SK-N-SH (cell line): ENCODE measurements at regions not wholly inside any gene's neighbourhood (a gene's known extent, or its start where the extent isn't known, plus 50 kb on each side); places are given as distances from the start of the nearest gene placed in this dataset.

Source experiments
- CTCF ChIA-PET: fragments of 300-600, 350-600 bp; formaldehyde crosslinking; extraction: SDS; loops from one replicate; lab custom pipeline; 2021; lab: Yijun Ruan, JAX
- POLR2A ChIA-PET: fragments of 350-600 bp; sonication (Branson Sonifier 250); formaldehyde crosslinking; extraction: SDS; loops from one replicate; lab custom pipeline; 2020; ENCODE audit warnings: antibody characterized with exemption, inconsistent platforms; lab: Yijun Ruan, JAX
- DNase-seq: peaks from one replicate; pipeline ENCODE4 v3.0.0; 2012
- H2AFZ ChIP-seq: fragments of 200-600 bp; sonication (generic); 2 replicates; pipeline ENCODE4 v1.8.1; 2016; ENCODE audit warnings: antibody characterized with exemption, mild to moderate bottlenecking, low read depth
- H3F3A ChIP-seq: fragments of 200-600 bp; sonication (generic); replicated peaks from 2 replicates; pipeline ENCODE3; 2016; ENCODE audit warnings: antibody characterized with exemption, mild to moderate bottlenecking; ENCODE audit not compliant: insufficient read depth
- H3K27ac ChIP-seq, 2 experiments: fragments of 200-500 bp in 1 of 2; fragments of 200-600 bp in 1 of 2; sonication (Bioruptor generic) in 1 of 2; sonication (generic), shearing (Covaris generic) in 1 of 2; 2 replicates each; pipeline versions ENCODE4 v1.5.1 to v1.6.1; 2014 to 2016; ENCODE audit warnings: low read depth in 2 of 2, inconsistent platforms in 1 of 2, low read length in 1 of 2, mild to moderate bottlenecking in 1 of 2, mixed read lengths in 1 of 2
- H3K27me3 ChIP-seq: fragments of 200-600 bp; sonication (generic), shearing (Covaris generic); 2 replicates; pipeline ENCODE4 v1.6.1; 2016; ENCODE audit warnings: mixed run types; ENCODE audit not compliant: insufficient read depth
- H3K36me3 ChIP-seq, 2 experiments: fragments of 200-500 bp in 1 of 2; fragments of 200-600 bp in 1 of 2; sonication (Bioruptor generic) in 1 of 2; sonication (generic) in 1 of 2; replicated peaks in 1 of 2; 2 replicates each; pipeline versions ENCODE3 to v1.5.1; 2014 to 2016; ENCODE audit warnings: low read length in 1 of 2, mild to moderate bottlenecking in 1 of 2; ENCODE audit not compliant: insufficient read depth in 2 of 2, control insufficient read depth in 1 of 2
- H3K4me1 ChIP-seq, 2 experiments: fragments of 200-500 bp in 1 of 2; fragments of 200-600 bp in 1 of 2; sonication (Bioruptor generic) in 1 of 2; sonication (generic), shearing (Covaris generic) in 1 of 2; 2 replicates each; pipeline versions ENCODE4 v1.5.1 to v1.6.1; 2014 to 2016; ENCODE audit warnings: low read depth in 1 of 2, low read length in 1 of 2, mixed run types in 1 of 2; ENCODE audit not compliant: insufficient read depth in 2 of 2, control insufficient read depth in 1 of 2
- H3K4me2 ChIP-seq: fragments of 200-600 bp; sonication (generic), shearing (Covaris generic); 2 replicates; pipeline ENCODE4 v1.6.1; 2017; ENCODE audit warnings: mixed run types
- H3K4me3 ChIP-seq, 2 experiments: fragments of 200-500 bp in 1 of 2; fragments of 200-600 bp in 1 of 2; sonication (Bioruptor generic) in 1 of 2; sonication (generic), shearing (Covaris generic) in 1 of 2; 2 replicates each; pipeline versions ENCODE4 v1.5.1 to v1.8.1; 2014 to 2016; ENCODE audit warnings: low read depth in 2 of 2, inconsistent platforms in 1 of 2, low read length in 1 of 2, mild to moderate bottlenecking in 1 of 2, mixed read lengths in 1 of 2, moderate library complexity in 1 of 2
- H3K79me2 ChIP-seq: fragments of 200-600 bp; sonication (generic); 2 replicates; pipeline ENCODE4 v1.8.1; 2017; ENCODE audit warnings: mild to moderate bottlenecking; ENCODE audit not compliant: insufficient read depth
- H3K9ac ChIP-seq: fragments of 200-600 bp; sonication (generic); 2 replicates; pipeline ENCODE4 v1.6.1; 2017; ENCODE audit warnings: mixed run types
- H3K9me2 ChIP-seq: fragments of 200-600 bp; sonication (generic); 2 replicates; pipeline ENCODE4 v1.6.1; 2017; ENCODE audit warnings: mixed run types
- H3K9me3 ChIP-seq: fragments of 200-600 bp; sonication (generic); 2 replicates; pipeline ENCODE4 v1.6.1; 2017; ENCODE audit warnings: mixed run types, mild to moderate bottlenecking, moderate library complexity
- H4K20me1 ChIP-seq: fragments of 200-600 bp; sonication (generic); 2 replicates; pipeline ENCODE4 v1.6.1; 2017; ENCODE audit warnings: mild to moderate bottlenecking, mixed run types; ENCODE audit not compliant: insufficient read depth
- CTCF ChIP-seq: fragments of 200-600 bp; sonication (generic); IDR thresholded peaks from 2 replicates; pipeline ENCODE4 v1.6.1; 2017; ENCODE audit warnings: antibody characterized with exemption, mild to moderate bottlenecking, moderate library complexity
- ELF1 ChIP-seq: IDR thresholded peaks from 2 replicates; pipeline ENCODE4 v1.4.0; 2012
- EP300 ChIP-seq, 2 experiments: IDR thresholded peaks; 2 replicates each; pipeline versions ENCODE4 v1.4.0 to v1.6.1; 2012; ENCODE audit warnings: borderline replicate concordance in 1 of 2, low read depth in 1 of 2, low read length in 1 of 2
- EZH2phosphoT487 ChIP-seq: fragments of 200-600 bp; sonication (generic); IDR thresholded peaks from 2 replicates; pipeline ENCODE4 v1.6.1; 2017; ENCODE audit warnings: low read depth, mixed run types, mild to moderate bottlenecking, antibody characterized with exemption, moderate library complexity, borderline replicate concordance
- FOXM1 ChIP-seq: IDR thresholded peaks from 2 replicates; pipeline ENCODE4 v1.4.0; 2012; ENCODE audit warnings: low read depth, mild to moderate bottlenecking
- GATA2 ChIP-seq: sonication (generic); formaldehyde crosslinking; IDR thresholded peaks from 2 replicates; pipeline ENCODE4 v1.5.0; 2020; ENCODE audit warnings: mild to moderate bottlenecking, missing genetic modification reagents
- MAX ChIP-seq: IDR thresholded peaks from 2 replicates; pipeline ENCODE4 v1.4.0; 2012; ENCODE audit warnings: low read depth
- NFIC ChIP-seq: IDR thresholded peaks from 2 replicates; pipeline ENCODE4 v1.4.0; 2012; ENCODE audit warnings: borderline replicate concordance
- NRF1 ChIP-seq: IDR thresholded peaks from 2 replicates; pipeline ENCODE4 v1.6.1; 2012; ENCODE audit warnings: low read depth, mild to moderate bottlenecking, low read length
- RCOR1 ChIP-seq: fragments of 150-350 bp; IDR thresholded peaks from 2 replicates; pipeline ENCODE4 v1.6.1; 2017; ENCODE audit warnings: antibody characterized with exemption, low read length
- SMC3 ChIP-seq: IDR thresholded peaks from 2 replicates; pipeline ENCODE4 v1.6.1; 2012; ENCODE audit warnings: low read depth, low read length, improper control_type of control experiment
- TCF12 ChIP-seq: IDR thresholded peaks from 2 replicates; pipeline ENCODE4 v1.4.0; 2012
- USF1 ChIP-seq: IDR thresholded peaks from 2 replicates; pipeline ENCODE4 v1.4.0; 2012; ENCODE audit warnings: low read depth, borderline replicate concordance
- WGBS: methylation state at CpG from one replicate; pipeline ENCODE4 v1.1.6; 2017; ENCODE audit warnings: low lambda C conversion rate; 5-methylcytosine and 5-hydroxymethylcytosine counted together

GRCh38 chr5:168121138-168121494, 170.3 kb upstream of the WWC1 start (continued):
- TF ChIP-seq RCOR1 (no peak), FOXM1 (no peak), TCF12 (no peak), ELF1 (no peak)

- no peaks in the 10 kb centered on the region for H3K9me3 ChIP-seq
- H4K20me1 ChIP-seq: no peaks in the 10 kb centered on the region
- no peaks in the 10 kb centered on the region for H3K79me2 ChIP-seq
- H3F3A ChIP-seq: no peaks in the 10 kb centered on the region
- H3K9ac ChIP-seq: no peak overlapping the region
- H3K9me2 ChIP-seq: no peaks in the 10 kb centered on the region
- H3K27ac ChIP-seq: no peak overlapping the region
- CTCF ChIA-PET: interaction anchor here (0.9 kb wide), 1 partner anchor 10 kb away, joined by 4 read pairs; no protein-coding TSS in a partner anchor
- no peaks in the 10 kb centered on the region for H3K36me3 ChIP-seq
- H3K4me3 ChIP-seq: no peak overlapping the region
- 58% methylated on average over 8 of the region's 8 CpGs for WGBS
- H3K4me2 ChIP-seq: no peak overlapping the region
- peaks cover 0 to 3% of the 10 kb centered on the region in 2 experiments; a peak in 1 of 4 replicates for H3K4me1 ChIP-seq
- H3K27me3 ChIP-seq: no peaks in the 10 kb centered on the region
- POLR2A ChIA-PET: no interaction called here
- no peak for DNase-seq
- H2AFZ ChIP-seq: no peak overlapping the region
- no peak for TF ChIP-seq RCOR1
- TF ChIP-seq NRF1: no peak
These were observed 167.6 kb upstream of the WWC1 start for GRCh38 chr5:168123631-168124528.

- CTCF ChIA-PET: no interaction called here
- TF ChIP-seq GATA2 (CRISPR knock-in tag): no peak
- Histone ChIP-seq H3K4me2 (no peak overlapping the region), H3K27ac (no peak overlapping the region), H3F3A (no peaks in the 10 kb centered on the region), H3K27me3 (no peaks in the 10 kb centered on the region), H3K9me3 (no peaks in the 10 kb centered on the region), H3K36me3 (no peaks in the 10 kb centered on the region), H3K79me2 (no peaks in the 10 kb centered on the region), H3K9ac (no peak overlapping the region), H3K4me3 (no peak overlapping the region), H4K20me1 (no peaks in the 10 kb centered on the region), H2AFZ (no peak overlapping the region), H3K4me1 (peaks cover 0 to 3% of the 10 kb centered on the region in 2 experiments; a peak in 1 of 4 replicates), H3K9me2 (no peaks in the 10 kb centered on the region)
- 57% methylated on average over 14 of the region's 14 CpGs for WGBS
- DNase-seq: no peak
- POLR2A ChIA-PET: no interaction called here
These were observed 165.8 kb upstream of the WWC1 start for GRCh38 chr5:168125445-168126199.

GRCh38 chr5:168126606-168127005, 164.8 kb upstream of the WWC1 start:
- Histone ChIP-seq H3K4me2 (no peak overlapping the region), H3K9me3 (no peaks in the 10 kb centered on the region), H3K79me2 (no peaks in the 10 kb centered on the region), H3K27me3 (no peaks in the 10 kb centered on the region), H4K20me1 (no peaks in the 10 kb centered on the region), H3K4me1 (peaks cover 0 to 3% of the 10 kb centered on the region in 2 experiments; a peak in 1 of 4 replicates), H3K36me3 (no peaks in the 10 kb centered on the region), H3K4me3 (no peak overlapping the region), H3K9me2 (no peaks in the 10 kb centered on the region), H3K9ac (no peak overlapping the region), H3F3A (no peaks in the 10 kb centered on the region), H2AFZ (no peak overlapping the region), H3K27ac (no peak overlapping the region)
- TF ChIP-seq EZH2phosphoT487 (no peak), MAX (no peak), EP300 (IDR thresholded peaks at IDR 0.05; ENCODE audit: borderline replicate concordance in 1 of 2, low read depth in 1 of 2, low read length in 1 of 2) (no peak), USF1 (no peak), TCF12 (no peak), SMC3 (no peak), CTCF (no peak), NFIC (no peak)
- POLR2A ChIA-PET: no interaction called here
- CTCF ChIA-PET: interaction anchor here (1.3 kb wide), 1 partner anchor 93 kb away, joined by 4 read pairs; no protein-coding TSS in a partner anchor
- DNase-seq: no peak
- WGBS: 78% methylated on average over 15 of the region's 15 CpGs
